AG04450 (cell line): ENCODE measurements at regions not wholly inside any gene's neighbourhood (a gene's known extent, or its start where the extent isn't known, plus 50 kb on each side); places are given as distances from the start of the nearest gene placed in this dataset.
A peak's percentile ranks its signal among the peaks of the same experiment; 100 is the strongest.
"Not testable (repeated sequence)": the region's sequence is repeated elsewhere in the genome, so short reads cannot be mapped to it uniquely, and the experiment has no call there.

ENCODE experiments used
- CTCF ChIA-PET: fragments of 300-600, 350-600 bp; formaldehyde crosslinking; extraction: SDS; loops from one replicate; lab custom pipeline; 2022; ENCODE audit warnings: antibody characterized with exemption, inconsistent platforms; lab: Charles Lee
- POLR2A ChIA-PET: fragments of 350-600 bp; formaldehyde crosslinking; extraction: SDS; loops from one replicate; lab custom pipeline; 2021; ENCODE audit warnings: antibody characterized with exemption, inconsistent platforms; lab: Yijun Ruan, JAX
- DNase-seq: peaks from one replicate; pipeline ENCODE4 v3.0.0-alpha.2; 2011; ENCODE audit warnings: low read depth, low spot score
- H3K27ac ChIP-seq: one replicate; pipeline ENCODE4 v1.5.1; 2012; ENCODE audit warnings: low read depth, low read length, control low read depth
- H3K27me3 ChIP-seq: one replicate; pipeline ENCODE4 v1.6.0; 2012; ENCODE audit warnings: low read length; ENCODE audit not compliant: control insufficient read depth, insufficient read depth
- H3K4me3 ChIP-seq: 2 replicates; pipeline ENCODE4 v1.5.1; 2011; ENCODE audit warnings: mild to moderate bottlenecking, low read depth, low read length, control low read depth
- H3K9me3 ChIP-seq: 2 replicates; pipeline ENCODE4 v1.5.1; 2012; ENCODE audit warnings: low read length; ENCODE audit not compliant: control insufficient read depth, insufficient read depth

DNA sequence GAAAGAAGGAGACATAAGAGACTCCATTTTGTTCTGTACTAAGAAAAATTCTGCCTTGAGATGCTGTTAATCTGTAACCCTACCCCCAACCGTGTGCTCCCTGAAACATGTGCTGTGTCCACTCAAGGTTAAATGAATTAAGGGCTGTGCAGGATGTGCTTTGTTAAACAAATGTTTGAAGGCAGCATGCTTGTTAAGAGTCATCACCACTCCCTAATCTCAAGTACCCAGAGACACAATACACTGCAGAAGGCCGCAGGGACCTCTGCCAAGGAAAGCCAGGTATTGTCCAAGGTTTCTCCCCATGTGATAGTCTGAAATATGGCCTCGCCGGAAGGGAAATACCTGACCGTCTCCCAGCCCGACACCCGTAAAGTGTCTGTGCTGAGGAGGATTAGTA is 152.4 kb upstream of the NOTCH2NLA start:
- H3K27ac ChIP-seq, H3K27me3 ChIP-seq, H3K4me3 ChIP-seq, POLR2A ChIA-PET, H3K9me3 ChIP-seq, CTCF ChIA-PET, DNase-seq: not testable (repeated sequence)

DNA sequence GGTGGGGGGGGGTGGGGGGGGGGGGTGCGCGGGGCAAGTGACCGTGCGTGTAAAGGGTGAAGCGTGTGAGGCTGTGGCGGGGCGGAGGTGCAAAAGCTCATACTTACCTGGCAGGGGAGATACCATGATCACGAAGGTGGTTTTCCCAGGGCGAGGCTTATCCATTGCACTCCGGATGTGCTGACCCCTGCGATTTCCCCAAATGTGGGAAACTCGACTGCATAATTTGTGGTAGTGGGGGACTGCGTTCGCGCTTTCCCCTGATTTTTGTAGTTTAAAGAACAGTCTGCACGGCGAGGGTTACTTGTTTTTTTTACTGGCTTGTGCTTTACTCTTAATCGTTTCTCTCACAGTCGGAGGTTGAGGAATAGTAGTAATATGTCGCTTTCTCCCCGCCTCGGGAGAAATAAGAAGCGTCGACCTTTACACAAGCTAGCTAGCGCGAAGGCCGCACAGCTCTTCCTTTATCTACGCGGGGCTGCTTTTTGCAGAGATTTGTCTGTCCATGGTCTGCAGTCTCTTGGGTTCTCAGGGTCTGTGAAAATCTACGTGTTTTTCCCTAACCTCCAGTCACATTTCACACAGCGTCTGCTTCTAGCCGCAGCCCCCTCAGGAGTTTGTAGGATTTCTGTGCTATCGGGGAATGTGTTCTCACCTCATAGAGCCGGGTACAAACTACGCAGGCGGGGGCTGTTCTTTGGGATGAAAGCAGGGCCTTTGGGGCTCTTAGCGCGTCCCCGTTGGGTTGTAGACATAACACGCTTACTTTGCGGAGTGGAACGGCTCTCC is 148.1 kb upstream of the NOTCH2NLA start:
- CTCF ChIA-PET, H3K27me3 ChIP-seq, H3K9me3 ChIP-seq: not testable (repeated sequence)
- DNase-seq = peak; percentile 96
- Histone ChIP-seq H3K27ac (peak overlapping the region; percentile 57), H3K4me3 (peak overlapping the region; percentile 34)
- POLR2A ChIA-PET = interaction anchor here (2.7 kb wide), 1 partner anchor 10 kb away, joined by 43 read pairs; no protein-coding TSS in a partner anchor

DNA sequence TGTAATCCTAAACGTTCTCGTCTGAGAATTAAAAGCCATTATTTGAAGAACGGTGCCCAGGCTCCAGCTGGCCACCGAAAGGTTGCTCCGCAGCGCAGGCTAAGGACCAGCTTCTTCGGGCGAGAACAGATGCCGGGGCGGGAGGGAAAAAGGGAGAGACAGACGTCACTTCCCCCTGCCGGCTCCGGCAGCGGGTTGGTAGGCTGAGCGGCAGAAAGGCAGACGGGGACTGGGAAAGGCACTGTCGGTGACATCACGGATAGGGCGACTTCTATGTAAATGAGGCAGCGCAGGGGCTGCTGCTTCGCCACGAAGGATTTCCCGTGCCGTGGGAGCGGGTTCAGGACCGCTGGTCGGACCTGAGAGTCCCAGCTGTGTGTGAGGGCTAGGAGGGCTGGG is 147.5 kb upstream of the NOTCH2NLA start:
- CTCF ChIA-PET, H3K27me3 ChIP-seq, H3K9me3 ChIP-seq: not testable (repeated sequence)
- POLR2A ChIA-PET = interaction anchor here (2.7 kb wide), 1 partner anchor 11 kb away, joined by 43 read pairs; no protein-coding TSS in a partner anchor
- peak overlapping the region; percentile 48 for H3K4me3 ChIP-seq
- peak; percentile 55 for DNase-seq
- peak overlapping the region; percentile 11 for H3K27ac ChIP-seq

DNA sequence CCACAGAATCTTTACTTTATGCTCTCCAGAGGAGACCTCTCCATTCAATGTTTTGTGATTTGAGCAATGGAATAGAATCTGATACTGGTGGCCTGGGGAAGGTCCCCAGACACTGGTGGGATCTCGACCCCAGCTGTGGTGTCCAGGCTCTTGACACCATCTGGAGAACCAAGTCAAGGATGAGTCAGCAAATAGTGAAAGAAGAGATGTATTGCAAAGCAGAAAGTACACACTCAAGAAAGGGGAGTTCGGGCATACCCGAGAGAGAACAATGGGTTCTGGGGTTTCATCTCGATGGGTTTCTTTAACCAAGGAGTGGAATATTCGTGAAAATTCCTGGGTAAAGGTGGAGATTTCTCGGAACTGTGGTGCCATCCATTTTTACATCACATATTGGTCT is 146.3 kb upstream of the NOTCH2NLA start:
- H3K27ac ChIP-seq, H3K9me3 ChIP-seq, H3K4me3 ChIP-seq, CTCF ChIA-PET, H3K27me3 ChIP-seq, DNase-seq, POLR2A ChIA-PET: not testable (repeated sequence)

DNA sequence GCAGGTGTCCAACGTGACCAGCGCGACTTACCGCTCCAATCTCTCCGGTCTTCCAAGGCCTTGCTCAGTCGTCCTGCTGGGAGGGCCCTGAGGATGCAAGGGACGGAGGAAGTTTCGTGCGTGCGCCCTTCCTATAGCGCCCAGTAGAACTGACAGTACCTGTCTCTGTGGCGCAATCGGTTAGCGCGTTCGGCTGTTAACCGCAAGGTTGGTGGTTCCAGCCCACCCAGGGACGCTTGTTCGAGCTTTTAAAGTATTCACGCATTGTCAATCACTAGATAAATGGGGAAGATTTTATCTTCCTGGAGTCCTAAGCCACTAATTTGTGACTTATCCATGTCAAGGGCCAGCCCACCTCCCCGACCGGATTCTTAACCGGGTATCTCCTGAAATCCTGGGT is 141.1 kb upstream of the NOTCH2NLA start:
- H3K4me3 ChIP-seq = peak overlapping the region; percentile 48
- H3K27ac ChIP-seq, POLR2A ChIA-PET, H3K9me3 ChIP-seq, H3K27me3 ChIP-seq, CTCF ChIA-PET, DNase-seq: not testable (repeated sequence)

DNA sequence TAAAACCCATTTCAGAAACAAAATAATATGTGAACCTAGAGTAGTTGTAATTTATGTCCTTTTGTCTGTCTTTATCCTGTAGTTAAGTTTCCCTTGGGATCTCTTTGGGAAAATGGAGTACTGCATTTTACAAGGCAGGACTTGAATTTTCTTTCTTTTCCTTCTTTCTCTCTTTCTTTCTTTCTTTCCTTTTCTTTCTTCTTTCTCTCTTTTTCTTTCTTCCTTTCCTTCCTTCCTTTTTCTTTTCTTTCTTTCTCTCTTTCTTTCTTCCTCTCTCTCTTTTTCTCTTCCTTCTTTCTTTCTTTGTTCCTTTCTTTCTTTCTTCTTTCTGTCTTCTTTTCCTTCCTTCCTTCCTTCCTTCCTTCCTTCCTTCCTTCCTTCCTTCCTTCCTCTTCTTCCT is 126.6 kb upstream of the NOTCH2NLA start:
- DNase-seq, H3K4me3 ChIP-seq, H3K27ac ChIP-seq, H3K9me3 ChIP-seq, POLR2A ChIA-PET, CTCF ChIA-PET, H3K27me3 ChIP-seq: not testable (repeated sequence)

DNA sequence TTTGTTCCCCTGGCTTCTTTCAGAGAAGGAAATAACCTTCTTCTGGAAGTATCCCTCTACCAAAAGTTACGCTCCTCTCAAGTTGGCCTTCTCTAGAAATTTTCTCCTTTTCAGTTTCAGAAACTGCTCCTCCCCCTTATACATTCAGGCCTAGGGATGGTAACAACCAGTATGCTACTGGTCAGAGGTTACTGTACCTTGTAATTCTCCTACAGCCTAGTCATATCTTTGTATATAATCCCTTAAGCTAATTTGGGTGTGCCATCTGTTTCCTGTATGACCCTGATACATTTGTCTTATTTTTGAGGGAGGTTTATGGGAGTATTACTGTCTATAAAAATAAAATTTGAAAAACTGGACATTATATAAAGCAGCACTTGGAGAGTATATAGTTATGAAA is 98.0 kb upstream of the NOTCH2NLA start:
- H3K27ac ChIP-seq = not testable (repeated sequence)

DNA sequence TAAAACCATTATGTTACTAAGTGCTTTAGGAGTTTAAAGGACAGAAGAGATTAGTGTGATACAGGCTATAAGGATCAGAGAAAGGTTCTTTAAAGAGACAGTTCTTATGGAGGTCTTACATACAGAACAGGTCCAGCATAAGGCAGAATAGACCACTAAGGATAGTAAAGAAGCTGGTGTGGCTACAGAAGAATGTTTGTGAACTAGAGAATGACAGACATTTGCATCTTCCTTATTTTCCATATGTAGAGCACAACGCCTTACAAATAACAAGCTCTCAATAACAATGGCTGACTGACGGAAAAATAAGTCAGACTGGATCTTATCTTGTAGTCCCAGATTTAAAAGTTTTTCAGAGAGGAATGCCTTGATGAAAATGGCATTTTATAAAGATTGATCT is 95.6 kb upstream of the NOTCH2NLA start:
- CTCF ChIA-PET, H3K4me3 ChIP-seq, POLR2A ChIA-PET, H3K27ac ChIP-seq, H3K27me3 ChIP-seq, DNase-seq, H3K9me3 ChIP-seq: not testable (repeated sequence)

More for the DNA sequence above, 98.0 kb upstream of the NOTCH2NLA start:
- POLR2A ChIA-PET, H3K27me3 ChIP-seq, DNase-seq, H3K4me3 ChIP-seq, CTCF ChIA-PET, H3K9me3 ChIP-seq: not testable (repeated sequence)

DNA sequence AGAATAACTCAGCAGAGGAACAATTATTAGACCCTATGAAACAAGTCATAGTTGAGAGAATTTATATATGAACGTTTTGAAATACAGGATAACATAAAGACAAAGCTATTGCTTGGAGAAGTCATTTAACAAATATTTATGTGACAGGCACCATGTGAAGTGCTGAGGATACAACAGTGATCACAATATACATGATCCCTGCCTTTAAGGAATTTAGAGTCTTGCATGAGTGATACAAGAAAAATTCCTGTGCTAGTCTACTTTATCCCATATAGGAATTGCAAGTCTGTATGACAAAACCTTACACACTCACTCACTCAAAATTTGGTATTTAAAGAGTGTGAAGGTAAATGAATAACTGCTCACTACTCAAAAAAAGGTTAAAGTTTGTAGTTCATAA is 94.5 kb upstream of the NOTCH2NLA start:
- H3K4me3 ChIP-seq, H3K27me3 ChIP-seq, DNase-seq, POLR2A ChIA-PET, CTCF ChIA-PET, H3K27ac ChIP-seq, H3K9me3 ChIP-seq: not testable (repeated sequence)

DNA sequence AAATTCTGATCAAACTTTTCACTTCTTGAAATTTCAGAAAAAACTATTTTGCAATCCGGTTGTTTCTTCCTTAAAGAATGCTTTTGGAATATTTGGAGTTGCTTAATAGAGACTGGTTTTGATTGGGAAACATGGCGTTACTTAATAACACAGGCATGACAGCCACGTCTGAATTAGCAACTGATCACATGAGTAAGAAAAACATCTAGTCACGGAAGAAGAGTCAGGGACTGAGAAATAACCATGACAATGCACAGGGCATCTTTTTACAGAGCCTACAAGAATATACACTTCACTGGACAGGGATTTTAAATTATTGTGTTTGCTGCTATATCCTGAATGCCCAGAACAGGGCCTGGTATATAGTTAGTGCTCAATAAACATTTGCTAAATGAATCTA is 94.1 kb upstream of the NOTCH2NLA start:
- POLR2A ChIA-PET, H3K9me3 ChIP-seq, DNase-seq, CTCF ChIA-PET, H3K27ac ChIP-seq, H3K4me3 ChIP-seq, H3K27me3 ChIP-seq: not testable (repeated sequence)

DNA sequence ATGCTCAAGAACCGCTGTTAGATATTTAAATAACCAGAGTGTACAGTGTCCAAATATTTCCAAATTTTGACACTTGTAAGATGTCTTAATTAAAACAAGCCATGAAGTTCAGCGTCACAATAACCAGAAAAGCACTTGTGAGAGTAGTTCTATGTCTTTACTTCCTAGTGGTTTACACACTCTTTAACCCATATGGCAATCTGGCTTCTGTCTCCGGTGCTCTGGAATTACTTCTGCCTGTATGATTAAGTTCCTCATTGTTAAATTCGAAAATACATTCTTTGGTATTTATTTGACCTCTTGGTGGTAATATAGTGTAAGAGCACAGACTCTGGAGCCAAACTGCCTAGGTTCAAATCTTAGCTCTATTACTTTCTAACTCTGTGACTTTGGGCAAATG is 89.9 kb upstream of the NOTCH2NLA start:
- H3K27me3 ChIP-seq, H3K9me3 ChIP-seq, POLR2A ChIA-PET, H3K27ac ChIP-seq, CTCF ChIA-PET, DNase-seq, H3K4me3 ChIP-seq: not testable (repeated sequence)

DNA sequence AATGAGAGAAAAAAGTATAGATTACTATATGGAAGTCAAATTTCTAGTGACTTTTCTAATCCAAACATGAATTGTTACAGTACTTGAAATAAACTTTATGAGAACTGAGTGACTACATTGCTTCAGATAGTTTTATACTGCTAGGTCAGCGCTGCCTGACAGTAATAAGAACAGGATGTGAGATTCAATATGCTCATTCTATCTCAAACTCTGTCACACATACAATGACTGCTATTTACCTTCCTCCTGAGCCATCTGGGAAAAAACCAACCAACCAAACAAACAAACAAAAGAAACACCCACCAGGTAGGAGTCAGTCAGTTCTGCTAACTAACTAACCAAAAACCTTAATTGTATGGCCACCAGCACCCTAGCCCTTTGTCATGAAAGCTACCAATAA is 89.0 kb upstream of the NOTCH2NLA start:
- H3K27me3 ChIP-seq, POLR2A ChIA-PET: not testable (repeated sequence)

More for the DNA sequence above, 89.0 kb upstream of the NOTCH2NLA start:
- DNase-seq, H3K9me3 ChIP-seq, CTCF ChIA-PET, H3K4me3 ChIP-seq, H3K27ac ChIP-seq: not testable (repeated sequence)
